OCI-LY3 (cell line): ENCODE measurements at regions not wholly inside any gene's neighbourhood (a gene's known extent, or its start where the extent isn't known, plus 50 kb on each side); places are given as distances from the start of the nearest gene placed in this dataset.

Source experiments
- H2AFZ ChIP-seq: fragments of 200-600, 300-600 bp; shearing (Covaris generic); 2 replicates; pipeline ENCODE4 v1.6.0; 2014; ENCODE audit warnings: antibody characterized with exemption, low read depth, low read length
- H3K27ac ChIP-seq: fragments of 200-600, 300-600 bp; sonication (generic); 2 replicates; pipeline ENCODE4 v1.5.1; 2014; ENCODE audit warnings: mild to moderate bottlenecking, low read length, moderate library complexity, mixed read lengths
- H3K27me3 ChIP-seq: fragments of 200-600, 300-600 bp; sonication (generic); 2 replicates; pipeline ENCODE4 v1.6.1; 2014; ENCODE audit warnings: low read depth, low read length, mixed read lengths
- H3K36me3 ChIP-seq: fragments of 200-600, 300-600 bp; sonication (generic); replicated peaks from 2 replicates; pipeline ENCODE3; 2014; ENCODE audit warnings: low read depth, low read length, mixed read lengths
- H3K4me1 ChIP-seq: fragments of 300-600, 200-600 bp; sonication (generic); 2 replicates; pipeline ENCODE4 v1.6.1; 2014; ENCODE audit warnings: low read length, mixed read lengths
- H3K4me2 ChIP-seq: fragments of 200-600, 300-600 bp; sonication (generic); 2 replicates; pipeline ENCODE4 v1.6.1; 2014; ENCODE audit warnings: low read length, mixed read lengths
- H3K4me3 ChIP-seq: fragments of 300-600, 200-600 bp; sonication (generic); 2 replicates; pipeline ENCODE4 v1.5.1; 2014; ENCODE audit warnings: antibody characterized with exemption, mild to moderate bottlenecking, low read length, moderate library complexity
- H3K79me2 ChIP-seq: fragments of 300-600, 200-600 bp; shearing (Covaris generic); 2 replicates; pipeline ENCODE4 v1.6.1; 2014; ENCODE audit warnings: mild to moderate bottlenecking, low read length, mixed read lengths
- H3K9ac ChIP-seq: fragments of 300-600, 200-600 bp; shearing (Covaris generic); 2 replicates; pipeline ENCODE4 v1.6.0; 2014; ENCODE audit warnings: mild to moderate bottlenecking, low read length, moderate library complexity
- H3K9me3 ChIP-seq: fragments of 200-600, 300-600 bp; shearing (Covaris generic); 2 replicates; pipeline ENCODE4 v1.6.1; 2014; ENCODE audit warnings: low read length, mixed read lengths; ENCODE audit not compliant: insufficient read depth
- H4K20me1 ChIP-seq: fragments of 200-600, 300-600 bp; sonication (generic); 2 replicates; pipeline ENCODE4 v1.6.1; 2016; ENCODE audit warnings: low read length, mixed read lengths; ENCODE audit not compliant: insufficient read depth
- CTCF ChIP-seq: fragments of 200-600, 300-600 bp; sonication (generic); IDR thresholded peaks from 2 replicates; pipeline ENCODE4 v1.5.1; 2014; ENCODE audit warnings: antibody characterized with exemption, low read length, low read depth
- EZH2phosphoT487 ChIP-seq: fragments of 200-600 bp; shearing (Covaris generic); IDR thresholded peaks from 2 replicates; pipeline ENCODE4 v1.6.1; 2018; ENCODE audit warnings: antibody characterized with exemption, mixed run types, low read depth

GRCh38 chr6:90347411-90347851 lies 50.8 kb upstream of the BACH2 start:
- H3K4me1 ChIP-seq, result peaks cover 3% of the 10 kb centered on the region; the same call in 1 of the 2 replicates
- H3K79me2 ChIP-seq, result no peaks in the 10 kb centered on the region
- H3K27me3 ChIP-seq, result peaks cover 36% of the 10 kb centered on the region
- H3K9ac ChIP-seq, result no peak overlapping the region
- H3K27ac ChIP-seq, result no peak overlapping the region
- H3K4me3 ChIP-seq, result no peak overlapping the region
- H2AFZ ChIP-seq, result no peak overlapping the region
- no peaks in the 10 kb centered on the region for H3K36me3 ChIP-seq
- H3K4me2 ChIP-seq, result no peak overlapping the region
- TF ChIP-seq CTCF (no peak), EZH2phosphoT487 (no peak)
- H4K20me1 ChIP-seq, result no peaks in the 10 kb centered on the region
- no peaks in the 10 kb centered on the region for H3K9me3 ChIP-seq

- Histone ChIP-seq H2AFZ (no peak overlapping the region), H3K4me2 (no peak overlapping the region), H3K4me1 (peaks cover 3% of the 10 kb centered on the region; the same call in 1 of the 2 replicates), H3K79me2 (no peaks in the 10 kb centered on the region), H3K9ac (no peak overlapping the region), H3K9me3 (no peaks in the 10 kb centered on the region), H4K20me1 (no peaks in the 10 kb centered on the region), H3K4me3 (no peak overlapping the region), H3K27me3 (peaks cover 36% of the 10 kb centered on the region), H3K36me3 (no peaks in the 10 kb centered on the region), H3K27ac (no peak overlapping the region)
- no peak for TF ChIP-seq CTCF
- TF ChIP-seq EZH2phosphoT487, result no peak
These were observed 50.1 kb upstream of the BACH2 start for GRCh38 chr6:90346729-90347128.
